PC-9 (cell line): ENCODE measurements at regions not wholly inside any gene's neighbourhood (a gene's known extent, or its start where the extent isn't known, plus 50 kb on each side); places are given as distances from the start of the nearest gene placed in this dataset.

Source experiments
- BruUV-seq: library from RNA; stranded (reverse); fragments of 400-500 nt; replicated peaks from 2 replicates; lab custom pipeline; 2021; lab: Mats Ljungman, UMichigan
- CTCF ChIA-PET: fragments of 300-600 bp; sonication (Branson Sonifier 250); formaldehyde crosslinking; loops from one replicate; lab custom pipeline; 2022; ENCODE audit warnings: antibody characterized with exemption; lab: Charles Lee
- POLR2A ChIA-PET: fragments of 300-600 bp; sonication (Branson Sonifier 250); formaldehyde crosslinking; loops from one replicate; lab custom pipeline; 2022; ENCODE audit warnings: antibody characterized with exemption; ENCODE audit not compliant: unreplicated experiment; lab: Charles Lee
- DNase-seq, 2 experiments: peaks; one replicate each; pipeline versions ENCODE4 v3.0.0 to v3.0.0-alpha.2; 2015 to 2022; ENCODE audit warnings: mixed read lengths in 1 of 2
- H2AFZ ChIP-seq: fragments of 200-600 bp; sonication (generic); 2 replicates; pipeline ENCODE4 v1.8.1; 2017; ENCODE audit warnings: antibody characterized with exemption
- H3F3A ChIP-seq: fragments of 200-600 bp; sonication (generic); 2 replicates; pipeline ENCODE4 v1.8.1; 2017; ENCODE audit warnings: antibody characterized with exemption, mild to moderate bottlenecking, low read depth; ENCODE audit not compliant: insufficient read depth
- H3K27ac ChIP-seq: fragments of 200-600 bp; sonication (generic); 2 replicates; pipeline ENCODE4 v1.6.1; 2016; ENCODE audit warnings: mixed run types
- H3K27me3 ChIP-seq: fragments of 200-600 bp; sonication (generic); 2 replicates; pipeline ENCODE4 v1.6.1; 2016; ENCODE audit warnings: low read depth, mixed run types; ENCODE audit not compliant: insufficient read depth
- H3K36me3 ChIP-seq: fragments of 200-600 bp; sonication (generic); 2 replicates; pipeline ENCODE4 v1.6.1; 2016; ENCODE audit warnings: low read depth, mixed run types
- H3K4me1 ChIP-seq: fragments of 200-600 bp; sonication (generic); replicated peaks from 2 replicates; pipeline ENCODE4 v1.6.1; 2016; ENCODE audit warnings: mixed run types; ENCODE audit not compliant: insufficient read depth
- H3K4me2 ChIP-seq: fragments of 200-600 bp; sonication (generic); 2 replicates; pipeline ENCODE4 v1.6.1; 2017; ENCODE audit warnings: mixed run types
- H3K4me3 ChIP-seq: fragments of 200-600 bp; sonication (generic); 2 replicates; pipeline ENCODE4 v1.6.1; 2016; ENCODE audit warnings: mixed run types
- H3K79me2 ChIP-seq: fragments of 200-600 bp; sonication (generic); 2 replicates; pipeline ENCODE4 v1.6.1; 2017; ENCODE audit warnings: low read depth, mixed run types
- H3K9me2 ChIP-seq: fragments of 200-600 bp; sonication (generic); 2 replicates; pipeline ENCODE4 v1.8.1; 2017; ENCODE audit warnings: mild to moderate bottlenecking; ENCODE audit not compliant: insufficient read depth
- H3K9me3 ChIP-seq: fragments of 200-600 bp; sonication (generic); 2 replicates; pipeline ENCODE4 v1.8.1; 2016; ENCODE audit warnings: low read depth; ENCODE audit not compliant: insufficient read depth
- H4K20me1 ChIP-seq: fragments of 200-600 bp; sonication (generic); 2 replicates; pipeline ENCODE4 v1.8.1; 2017; ENCODE audit not compliant: insufficient read depth
- EZH2 ChIP-seq: fragments of 200-600 bp; sonication (generic); IDR thresholded peaks from 2 replicates; pipeline ENCODE4 v1.8.0; 2017; ENCODE audit warnings: antibody characterized with exemption, low read depth
- intact Hi-C: fragments of 100-400 bp; cut with micrococcal nuclease; formaldehyde crosslinking; loops from one replicate; pipeline ENCODE4 v1.10.0; 2022; ENCODE audit not compliant: unreplicated experiment
- TF ChIP-seq, protein P1 (sequence below): fragments of 200-600 bp; sonication (generic); conservative IDR thresholded peaks from 2 replicates; pipeline ENCODE4 v1.6.1; 2017; ENCODE audit warnings: mixed run types, antibody characterized with exemption, mild to moderate bottlenecking, moderate library complexity

GRCh38 chr5:73291873-73292272, 118.9 kb downstream of the TMEM174 start:
- H3K4me2 ChIP-seq, result no peak overlapping the region
- H3F3A ChIP-seq, result no peaks in the 10 kb centered on the region
- H2AFZ ChIP-seq, result no peak overlapping the region
- BruUV-seq, result no TSS peak
- DNase-seq, result no peak
- POLR2A ChIA-PET, result interaction anchor here (0.5 to 0.7 kb wide), 2 partner anchors 25 to 150 kb away, joined by 4 read pairs; no protein-coding TSS in a partner anchor
- H3K9me2 ChIP-seq, result no peaks in the 10 kb centered on the region
- no peaks in the 10 kb centered on the region for H3K27me3 ChIP-seq
- intact Hi-C loops, result no loop called here
- no peak overlapping the region for H3K4me3 ChIP-seq
- peaks cover 5% of the 10 kb centered on the region; the same call in 1 of the 2 replicates for H3K4me1 ChIP-seq
- H3K9me3 ChIP-seq, result no peaks in the 10 kb centered on the region
- CTCF ChIA-PET, result no interaction called here
- no peaks in the 10 kb centered on the region for H3K79me2 ChIP-seq
- no peaks in the 10 kb centered on the region for H3K36me3 ChIP-seq
- H3K27ac ChIP-seq, result no peak overlapping the region
- no peak for TF ChIP-seq EZH2
- TF ChIP-seq, protein P1, sequence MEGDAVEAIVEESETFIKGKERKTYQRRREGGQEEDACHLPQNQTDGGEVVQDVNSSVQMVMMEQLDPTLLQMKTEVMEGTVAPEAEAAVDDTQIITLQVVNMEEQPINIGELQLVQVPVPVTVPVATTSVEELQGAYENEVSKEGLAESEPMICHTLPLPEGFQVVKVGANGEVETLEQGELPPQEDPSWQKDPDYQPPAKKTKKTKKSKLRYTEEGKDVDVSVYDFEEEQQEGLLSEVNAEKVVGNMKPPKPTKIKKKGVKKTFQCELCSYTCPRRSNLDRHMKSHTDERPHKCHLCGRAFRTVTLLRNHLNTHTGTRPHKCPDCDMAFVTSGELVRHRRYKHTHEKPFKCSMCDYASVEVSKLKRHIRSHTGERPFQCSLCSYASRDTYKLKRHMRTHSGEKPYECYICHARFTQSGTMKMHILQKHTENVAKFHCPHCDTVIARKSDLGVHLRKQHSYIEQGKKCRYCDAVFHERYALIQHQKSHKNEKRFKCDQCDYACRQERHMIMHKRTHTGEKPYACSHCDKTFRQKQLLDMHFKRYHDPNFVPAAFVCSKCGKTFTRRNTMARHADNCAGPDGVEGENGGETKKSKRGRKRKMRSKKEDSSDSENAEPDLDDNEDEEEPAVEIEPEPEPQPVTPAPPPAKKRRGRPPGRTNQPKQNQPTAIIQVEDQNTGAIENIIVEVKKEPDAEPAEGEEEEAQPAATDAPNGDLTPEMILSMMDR, result no peak
- no peaks in the 10 kb centered on the region for H4K20me1 ChIP-seq

DNA sequence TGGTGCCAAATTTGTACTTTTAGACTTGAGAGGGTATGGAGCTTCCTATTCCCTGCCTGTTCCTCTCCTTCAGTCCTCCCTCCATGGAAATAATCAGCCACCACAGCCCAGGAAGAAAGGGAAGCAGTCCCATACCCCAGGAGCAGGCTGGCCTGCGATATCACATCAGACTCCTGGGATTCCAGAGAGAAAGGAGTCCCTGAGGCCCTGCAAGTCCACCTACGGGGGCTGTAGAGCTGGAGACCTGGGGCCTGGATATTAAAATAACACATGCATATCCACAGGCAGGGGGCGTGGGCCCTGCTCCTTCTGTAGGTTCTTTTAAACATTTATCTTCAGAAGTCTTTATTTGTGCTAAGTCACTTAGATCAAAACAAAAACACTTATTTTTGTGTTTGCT, 117.2 kb downstream of the TMEM174 start:
- no TSS peak for BruUV-seq
- CTCF ChIA-PET, result no interaction called here
- Histone ChIP-seq H3K79me2 (no peaks in the 10 kb centered on the region), H3K9me3 (no peaks in the 10 kb centered on the region), H3K4me1 (no peaks in the 10 kb centered on the region), H3K27ac (no peak overlapping the region), H3K4me3 (no peak overlapping the region), H3K4me2 (no peak overlapping the region), H3K9me2 (no peaks in the 10 kb centered on the region), H3K36me3 (no peaks in the 10 kb centered on the region), H4K20me1 (no peaks in the 10 kb centered on the region), H3F3A (no peaks in the 10 kb centered on the region), H2AFZ (no peak overlapping the region), H3K27me3 (no peaks in the 10 kb centered on the region)
- DNase-seq, result no peak
- intact Hi-C loops, result no loop called here
- POLR2A ChIA-PET, result no interaction called here
- no peak for TF ChIP-seq EZH2
- TF ChIP-seq, protein P1, result no peak

DNA sequence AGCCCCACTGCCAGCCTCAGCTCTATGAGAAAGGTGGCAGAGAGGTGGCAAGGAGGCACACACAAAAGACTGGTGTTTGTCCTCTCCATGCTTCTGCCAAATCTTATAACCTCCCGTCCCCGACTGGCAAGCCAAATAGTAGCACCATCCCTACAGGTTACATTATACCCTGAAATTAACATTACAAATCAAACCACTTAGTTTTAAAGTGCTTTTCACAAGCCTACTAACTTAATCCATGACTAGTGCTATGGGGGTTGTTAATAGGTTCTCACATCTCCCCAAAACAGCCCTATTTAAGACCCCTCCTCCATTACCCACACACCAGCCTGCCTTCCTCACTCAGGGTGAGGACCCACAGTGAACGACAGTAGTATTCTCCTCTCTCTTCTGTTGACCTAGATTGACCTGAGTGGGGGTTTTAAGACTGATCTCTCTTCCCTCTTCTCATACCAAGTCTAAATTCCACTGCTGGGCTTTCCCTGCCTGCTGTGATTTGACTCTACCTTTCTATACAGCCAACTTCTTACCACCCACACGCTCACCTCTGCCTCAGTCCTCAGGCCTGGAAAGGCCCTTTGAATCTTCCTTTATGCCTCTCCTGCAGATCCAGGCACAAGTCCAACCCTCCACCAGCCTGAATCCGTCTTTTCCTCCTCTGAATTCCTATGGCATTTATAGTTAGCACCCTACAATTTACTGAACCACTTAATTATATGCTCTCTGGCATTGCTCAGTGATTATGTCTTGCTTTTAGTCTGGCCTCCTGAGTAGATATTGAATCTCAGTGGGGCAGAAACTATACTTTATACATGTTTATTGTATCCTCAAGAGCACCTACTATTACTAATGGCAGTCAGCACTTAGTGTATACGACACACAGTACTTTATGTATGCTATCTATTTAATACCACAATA, 116.1 kb downstream of the TMEM174 start:
- H3K9me3 ChIP-seq, result no peaks in the 10 kb centered on the region
- POLR2A ChIA-PET, result no interaction called here
- H4K20me1 ChIP-seq, result no peaks in the 10 kb centered on the region
- no peaks in the 10 kb centered on the region for H3K79me2 ChIP-seq
- H3K36me3 ChIP-seq, result no peaks in the 10 kb centered on the region
- DNase-seq, result no peak
- H3K27me3 ChIP-seq, result no peaks in the 10 kb centered on the region
- BruUV-seq, result no TSS peak
- H3K4me3 ChIP-seq, result no peak overlapping the region
- H3K27ac ChIP-seq, result no peak overlapping the region
- no peak overlapping the region for H2AFZ ChIP-seq
- no peaks in the 10 kb centered on the region for H3F3A ChIP-seq
- CTCF ChIA-PET, result no interaction called here
- H3K4me2 ChIP-seq, result no peak overlapping the region
- no peaks in the 10 kb centered on the region for H3K9me2 ChIP-seq
- H3K4me1 ChIP-seq, result no peaks in the 10 kb centered on the region
- intact Hi-C loops, result no loop called here
- TF ChIP-seq EZH2, result no peak
- TF ChIP-seq, protein P1, result no peak
